HG02759 (cell line): ENCODE measurements at regions not wholly inside any gene's neighbourhood (a gene's known extent, or its start where the extent isn't known, plus 50 kb on each side); places are given as distances from the start of the nearest gene placed in this dataset.
"Not testable (repeated sequence)": the region's sequence is repeated elsewhere in the genome, so short reads cannot be mapped to it uniquely, and the experiment has no call there.

Experiments
- ATAC-seq: cut with Tn5 transposase; IDR thresholded peaks from one replicate; pipeline ENCODE4 v1.9.1; 2021; ENCODE audit warnings: mild to moderate bottlenecking, moderate library complexity; ENCODE audit not compliant: unreplicated experiment

DNA sequence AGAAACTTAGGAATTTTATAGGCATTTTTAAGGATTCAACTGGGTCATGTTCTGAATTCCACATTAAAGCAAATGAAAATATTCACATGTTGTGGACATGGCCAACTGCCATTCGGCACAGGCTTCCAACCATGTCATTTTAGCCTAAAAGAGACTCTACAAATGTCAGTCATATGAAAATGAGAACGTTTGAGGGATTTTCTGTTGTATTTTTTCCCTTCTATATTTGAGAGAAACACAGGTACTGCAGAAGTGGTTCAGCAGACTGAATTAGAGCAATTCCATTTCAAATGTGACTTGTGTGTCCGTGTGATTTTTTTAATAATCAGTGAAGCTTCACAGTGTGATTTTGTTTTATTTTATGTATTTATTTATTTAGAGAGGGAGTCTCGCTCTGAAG, 124.3 kb downstream of the TP53TG3F start:
- not testable (repeated sequence) for ATAC-seq

- not testable (repeated sequence) for ATAC-seq
Observed at GRCh38 chr16:33588589-33588988, 129.2 kb downstream of the TP53TG3F start.

DNA sequence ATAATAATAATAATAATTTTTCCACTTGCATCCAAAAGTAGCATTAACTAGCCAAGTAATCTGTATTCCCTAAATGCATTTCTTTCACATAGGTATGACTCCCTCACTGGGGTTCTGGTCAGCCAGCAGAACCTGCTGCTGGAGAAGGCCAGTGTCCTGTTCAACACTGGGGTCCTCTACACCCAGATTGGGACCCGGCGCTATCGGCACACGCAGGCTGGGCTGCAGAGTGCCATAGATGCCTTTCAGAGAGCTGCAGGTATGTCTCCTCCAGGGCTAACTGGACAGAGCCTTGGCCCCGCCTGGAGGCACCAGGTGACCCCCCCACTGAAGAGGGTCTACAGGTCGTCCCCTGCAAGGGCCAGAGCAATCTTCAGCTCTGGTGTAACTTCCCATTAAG, 133.9 kb downstream of the TP53TG3F start:
- ATAC-seq, result not testable (repeated sequence)

DNA sequence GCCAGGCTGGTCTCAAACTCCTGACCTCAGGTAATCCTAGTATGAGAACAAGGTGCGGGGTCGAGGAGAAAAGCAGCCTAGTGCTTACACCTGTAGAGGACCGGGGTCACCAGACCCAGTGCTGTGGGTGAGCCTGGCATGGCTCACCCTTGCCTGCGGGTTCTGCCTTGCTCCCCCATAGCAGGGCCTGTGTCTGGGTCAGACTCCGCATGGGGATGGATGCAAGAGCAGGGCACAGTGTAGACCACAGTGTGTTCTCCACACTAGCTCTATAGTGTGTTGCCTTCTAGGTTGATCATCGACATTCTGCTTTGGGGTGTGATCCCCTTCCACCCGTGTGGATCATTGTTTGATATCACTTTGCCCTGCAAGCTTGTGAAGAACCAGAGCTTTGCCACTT, 135.7 kb downstream of the TP53TG3F start:
- ATAC-seq, result not testable (repeated sequence)

DNA sequence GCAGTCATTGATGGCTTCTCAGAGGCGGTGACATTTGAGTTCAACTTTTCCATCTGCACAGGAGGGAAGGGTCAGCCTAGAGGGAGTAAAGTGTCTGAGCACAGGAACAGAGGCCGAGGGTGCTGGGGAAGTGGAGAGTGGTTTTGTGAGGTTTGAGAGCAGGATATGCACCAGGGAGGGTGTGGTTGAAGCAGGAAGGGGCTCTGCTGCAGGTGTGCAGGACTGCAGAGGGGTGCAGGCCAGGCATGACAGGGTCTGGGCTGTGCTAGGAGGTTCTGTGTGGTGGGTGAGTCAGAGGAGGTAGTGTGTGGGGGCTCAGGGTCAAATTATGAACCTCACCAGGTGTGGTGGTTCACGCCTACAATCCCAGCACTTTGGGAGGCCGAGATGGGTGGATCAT, 141.6 kb downstream of the TP53TG3F start:
- peak; percentile 53 for ATAC-seq

- ATAC-seq, result not testable (repeated sequence)
Observed at GRCh38 chr16:33623535-33624077, 164.2 kb downstream of the TP53TG3F start.

DNA sequence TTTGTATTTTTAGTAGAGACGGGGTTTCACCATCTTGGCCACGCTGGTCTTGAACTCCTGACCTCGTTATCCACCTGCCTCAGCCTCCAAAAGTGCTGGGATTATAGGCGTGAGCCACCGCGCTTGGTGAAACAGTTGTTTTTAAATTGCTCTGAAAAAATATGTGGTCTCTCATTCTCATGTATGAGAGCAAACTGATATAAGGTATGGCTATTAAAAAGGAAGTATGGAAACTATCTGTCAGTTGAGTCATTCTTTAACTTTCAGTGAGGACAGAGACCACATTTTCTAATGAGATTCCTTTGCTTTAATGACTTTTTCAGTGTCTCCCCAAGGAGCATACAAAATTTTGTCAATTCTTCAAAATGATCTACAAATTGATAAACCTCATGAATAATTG, 169.5 kb downstream of the TP53TG3F start:
- ATAC-seq, result not testable (repeated sequence)

- ATAC-seq, result not testable (repeated sequence)
Observed at GRCh38 chr16:33631713-33632112, 172.3 kb downstream of the TP53TG3F start.

GRCh38 chr16:33634057-33634456, 174.6 kb downstream of the TP53TG3F start:
- not testable (repeated sequence) for ATAC-seq

DNA sequence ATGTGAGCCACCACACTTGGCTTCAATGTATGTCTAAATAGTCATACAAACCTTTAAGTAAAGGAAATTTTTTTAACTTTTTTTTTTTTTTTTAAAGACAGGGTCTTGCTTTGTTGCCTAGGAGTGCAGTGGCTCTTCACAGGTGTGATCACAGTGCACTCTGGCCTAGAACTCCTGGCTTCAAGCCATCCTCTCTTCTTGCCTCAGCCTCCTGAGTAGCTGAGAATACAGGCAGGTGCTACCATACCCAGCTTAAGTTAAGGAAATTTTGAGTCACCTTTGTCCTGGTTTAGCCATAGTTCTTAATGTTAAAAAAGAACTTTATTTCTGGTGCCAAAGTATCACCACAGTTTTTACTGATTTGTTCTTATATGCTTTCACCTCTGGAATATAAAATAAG, 177.3 kb downstream of the TP53TG3F start:
- ATAC-seq, result not testable (repeated sequence)

- ATAC-seq, result not testable (repeated sequence)
Observed at GRCh38 chr16:33643270-33643669, 183.9 kb downstream of the TP53TG3F start.

DNA sequence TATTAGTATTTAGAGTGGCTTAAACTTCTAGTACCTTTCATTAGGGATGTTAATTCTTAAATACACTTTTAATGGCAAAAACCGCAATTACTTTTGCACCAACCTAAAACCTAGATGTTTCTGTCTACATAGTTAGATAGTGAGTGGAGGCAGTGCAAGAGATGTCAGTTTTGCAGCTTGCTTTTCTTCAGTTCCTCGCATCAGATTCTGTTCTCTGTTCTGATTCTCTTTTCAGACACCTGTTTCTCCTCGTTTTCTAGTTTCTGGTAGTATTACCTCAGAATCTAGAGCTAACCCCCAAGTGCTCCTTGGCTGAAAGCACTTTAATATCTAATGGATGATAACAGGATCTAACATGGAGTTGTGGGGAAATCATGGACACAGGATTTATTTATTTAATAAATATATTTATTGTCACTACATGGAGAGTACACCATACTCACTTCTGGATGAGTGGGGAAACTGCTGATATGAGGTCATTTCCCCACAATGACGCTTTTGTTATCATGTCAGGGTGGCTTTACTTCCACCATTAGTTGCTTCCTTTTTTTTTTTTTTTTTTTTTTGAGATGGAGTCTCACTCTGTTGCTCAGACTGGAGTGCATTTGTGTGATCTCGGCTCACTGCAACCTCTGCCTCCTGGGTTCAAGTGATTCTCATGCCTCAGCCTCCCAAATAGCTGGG, 184.4 kb downstream of the TP53TG3F start:
- ATAC-seq, result not testable (repeated sequence)

- not testable (repeated sequence) for ATAC-seq
Observed at GRCh38 chr16:33646386-33646785, 187.0 kb downstream of the TP53TG3F start.

DNA sequence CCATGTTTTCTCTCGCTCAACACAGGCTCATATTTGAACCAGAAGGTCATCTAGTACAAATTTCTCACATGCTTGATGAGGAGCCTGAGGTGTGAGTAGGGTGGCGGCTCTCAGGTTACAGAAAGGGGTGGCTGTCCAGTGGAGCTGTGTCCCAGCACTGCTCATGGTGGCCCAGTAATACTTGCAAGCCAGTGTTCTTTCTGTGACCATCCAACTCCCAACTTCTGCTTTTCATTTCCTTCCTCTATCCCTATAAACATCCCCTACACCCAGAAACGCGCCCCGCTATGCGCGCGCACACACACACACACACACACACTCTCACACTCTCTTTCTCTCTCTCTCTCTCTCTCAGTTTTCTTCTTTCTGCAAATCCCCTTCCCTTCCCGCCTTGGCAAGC, 196.3 kb downstream of the TP53TG3F start:
- ATAC-seq, result not testable (repeated sequence)

- peak; percentile 68 for ATAC-seq
Observed at GRCh38 chr16:33656394-33656793, 197.0 kb downstream of the TP53TG3F start.

- peak; percentile 71 for ATAC-seq
Observed at GRCh38 chr16:33657717-33658116, 198.3 kb downstream of the TP53TG3F start.

DNA sequence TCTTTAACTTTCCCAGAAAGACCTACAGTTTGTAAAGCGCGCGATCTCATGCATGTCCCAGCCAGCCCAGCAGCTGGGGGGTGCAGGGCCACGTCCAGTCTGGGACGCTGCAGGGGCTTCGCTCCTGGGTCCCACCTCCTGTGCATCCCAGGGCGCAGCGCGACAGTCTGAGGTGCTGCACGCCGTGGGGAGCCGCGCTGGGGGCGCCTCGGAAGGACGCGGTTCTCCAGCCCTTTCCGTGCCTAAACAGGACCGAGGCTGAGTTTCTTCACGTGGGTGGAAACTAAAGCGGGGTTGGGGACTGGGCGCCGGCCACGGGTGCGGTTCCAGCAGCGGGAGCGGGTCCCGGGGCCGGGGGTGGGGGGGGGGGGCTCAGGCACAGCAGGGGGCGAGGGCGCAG, 221.4 kb downstream of the TP53TG3F start:
- not testable (repeated sequence) for ATAC-seq

DNA sequence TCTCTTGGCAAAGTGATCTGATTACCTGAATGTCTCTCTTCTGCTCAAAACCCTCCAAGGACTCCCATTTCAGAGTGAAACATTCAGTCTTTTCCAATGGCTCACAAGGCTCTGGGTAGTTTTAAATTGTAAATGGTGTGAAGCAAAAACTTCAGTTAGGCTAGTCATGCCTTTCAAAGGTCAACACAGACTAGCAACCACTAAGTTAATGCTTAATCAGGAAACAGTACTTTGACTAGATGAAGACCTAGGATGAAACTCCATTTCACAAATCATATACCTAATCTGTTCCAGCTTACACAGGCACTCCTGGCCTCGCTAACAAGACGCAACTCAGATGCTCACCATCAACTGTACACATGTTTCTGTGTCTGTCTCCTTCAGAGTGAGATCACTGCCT, 240.9 kb downstream of the TP53TG3F start:
- not testable (repeated sequence) for ATAC-seq

DNA sequence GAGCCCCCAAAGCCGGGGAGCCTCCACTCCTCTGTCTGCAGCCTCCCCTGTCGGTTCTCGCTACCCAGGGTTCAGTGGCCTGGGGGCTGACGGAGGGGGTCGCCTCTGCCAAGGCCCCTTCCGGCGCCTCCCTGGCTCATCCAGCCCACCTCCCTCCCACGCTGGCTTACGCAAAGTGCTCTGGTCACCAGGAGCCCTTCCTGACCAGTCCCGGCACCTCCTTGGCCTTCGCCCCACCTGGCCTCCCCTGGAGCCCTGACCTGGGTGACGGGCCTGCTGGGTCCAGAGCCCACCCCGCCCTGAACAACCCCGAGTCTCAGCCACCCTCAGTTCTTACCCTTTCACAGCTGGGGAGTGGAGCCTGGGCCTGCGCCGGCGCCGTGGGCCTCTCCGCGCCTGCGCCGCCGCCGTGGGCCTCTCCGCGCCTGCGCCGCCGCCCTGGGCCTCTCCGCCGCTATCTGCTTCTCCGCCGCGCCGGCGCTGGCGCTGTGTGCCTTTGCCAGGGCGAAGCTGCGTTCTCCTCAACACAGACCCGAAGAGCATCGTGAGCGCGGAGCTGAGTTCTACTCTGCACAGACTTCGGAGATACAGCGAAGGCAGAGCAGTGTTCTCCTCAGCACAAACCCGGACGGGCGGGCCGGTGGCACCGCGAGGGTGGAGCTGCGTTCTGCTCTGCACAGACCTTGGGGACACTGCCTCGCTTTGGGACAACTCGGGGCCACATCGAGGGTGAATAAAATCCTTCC, 247.6 kb downstream of the TP53TG3F start:
- ATAC-seq, result not testable (repeated sequence)

- not testable (repeated sequence) for ATAC-seq
Observed at GRCh38 chr16:33707591-33707934, 248.2 kb downstream of the TP53TG3F start.

GRCh38 chr16:33709856-33710695, 250.7 kb downstream of the TP53TG3F start:
- not testable (repeated sequence) for ATAC-seq
